Keratinocyte (primary cell): ENCODE measurements at regions not wholly inside any gene's neighbourhood (a gene's known extent, or its start where the extent isn't known, plus 50 kb on each side); places are given as distances from the start of the nearest gene placed in this dataset.

Experiments used
- DNase-seq: peaks from one replicate; pipeline ENCODE4 v3.0.0-alpha.2; 2011; ENCODE audit warnings: low read depth, missing footprints, low spot score
- FAIRE-seq: peaks from 2 replicates; lab custom pipeline; 2011; peaks lifted over from hg19 to GRCh38; lab: Jason Lieb, UNC
- H2AFZ ChIP-seq: 2 replicates; pipeline ENCODE4 v1.6.0; 2012; ENCODE audit warnings: low read length, control low read depth, inconsistent platforms; ENCODE audit not compliant: control insufficient read depth
- H3K27ac ChIP-seq: 2 replicates; pipeline ENCODE4 v1.5.1; 2011; ENCODE audit warnings: low read length; ENCODE audit not compliant: control insufficient read depth, insufficient read depth
- H3K27me3 ChIP-seq: 3 replicates; pipeline ENCODE4 v1.6.0; 2011; ENCODE audit warnings: low read length; ENCODE audit not compliant: control insufficient read depth, insufficient read depth; ENCODE audit errors: extremely low read depth
- H3K36me3 ChIP-seq, 2 experiments: 2 replicates in 1 of 2; 3 replicates in 1 of 2; pipeline ENCODE4 v1.5.1; 2011; ENCODE audit warnings: low read length in 2 of 2, mild to moderate bottlenecking in 1 of 2; ENCODE audit not compliant: control insufficient read depth in 2 of 2, insufficient read depth in 2 of 2; ENCODE audit errors: extremely low read depth in 1 of 2
- H3K4me1 ChIP-seq: 3 replicates; pipeline ENCODE4 v1.5.1; 2011; ENCODE audit warnings: low read length; ENCODE audit not compliant: control insufficient read depth, insufficient read depth; ENCODE audit errors: extremely low read depth
- H3K4me2 ChIP-seq: 3 replicates; pipeline ENCODE4 v1.6.0; 2011; ENCODE audit warnings: low read depth, low read length; ENCODE audit not compliant: control insufficient read depth, insufficient read depth; ENCODE audit errors: extremely low read depth
- H3K4me3 ChIP-seq, 3 experiments: fragments of 200-600 bp in 1 of 3; sonication (generic) in 1 of 3; 2 replicates in 2 of 3; 3 replicates in 1 of 3; pipeline ENCODE4 v1.5.1; 2011 to 2016; ENCODE audit warnings: low read length in 3 of 3, mild to moderate bottlenecking in 3 of 3, control low read depth in 2 of 3, inconsistent platforms in 1 of 3, low read depth in 1 of 3, mixed read lengths in 1 of 3, mixed run types in 1 of 3, moderate library complexity in 1 of 3; ENCODE audit not compliant: control insufficient read depth in 2 of 3, insufficient read depth in 2 of 3; ENCODE audit errors: extremely low read depth in 1 of 3
- H3K79me2 ChIP-seq: 2 replicates; pipeline ENCODE4 v1.6.0; 2012; ENCODE audit warnings: low read length; ENCODE audit not compliant: control insufficient read depth, insufficient read depth
- H3K9ac ChIP-seq: 3 replicates; pipeline ENCODE4 v1.6.0; 2011; ENCODE audit warnings: low read length; ENCODE audit not compliant: control insufficient read depth, insufficient read depth; ENCODE audit errors: extremely low read depth
- H3K9me1 ChIP-seq: 3 replicates; pipeline ENCODE4 v1.6.0; 2011; ENCODE audit warnings: low read length; ENCODE audit not compliant: control insufficient read depth, insufficient read depth; ENCODE audit errors: extremely low read depth
- H3K9me3 ChIP-seq: 2 replicates; pipeline ENCODE4 v1.5.1; 2012; ENCODE audit warnings: low read depth, low read length; ENCODE audit not compliant: control insufficient read depth
- H4K20me1 ChIP-seq: 3 replicates; pipeline ENCODE4 v1.6.0; 2011; ENCODE audit warnings: low read length; ENCODE audit not compliant: control insufficient read depth, insufficient read depth; ENCODE audit errors: extremely low read depth
- CTCF ChIP-seq, 3 experiments: IDR thresholded peaks in 1 of 3; conservative IDR thresholded peaks in 1 of 3; optimal IDR thresholded peaks in 1 of 3; 2 replicates in 2 of 3; 3 replicates in 1 of 3; pipeline versions ENCODE3 to v1.5.1; 2011; ENCODE audit warnings: low read length in 3 of 3, mild to moderate bottlenecking in 3 of 3, moderate library complexity in 2 of 3, control low read depth in 1 of 3, inconsistent platforms in 1 of 3; ENCODE audit not compliant: insufficient read depth in 2 of 3; ENCODE audit errors: extremely low read depth in 1 of 3
- EZH2 ChIP-seq: IDR thresholded peaks from one replicate; pipeline ENCODE4 v1.6.1; 2012; ENCODE audit warnings: inconsistent platforms, mild to moderate bottlenecking, low read length, moderate library complexity
- dilution Hi-C: fragments of 300-500 bp; cut with MboI; formaldehyde crosslinking; loops from one replicate; pipeline ENCODE4 v1.7.0; 2020; ENCODE audit warnings: low sequenced_read_pairs; ENCODE audit not compliant: extremely low pct_ligation_motif_present

DNA sequence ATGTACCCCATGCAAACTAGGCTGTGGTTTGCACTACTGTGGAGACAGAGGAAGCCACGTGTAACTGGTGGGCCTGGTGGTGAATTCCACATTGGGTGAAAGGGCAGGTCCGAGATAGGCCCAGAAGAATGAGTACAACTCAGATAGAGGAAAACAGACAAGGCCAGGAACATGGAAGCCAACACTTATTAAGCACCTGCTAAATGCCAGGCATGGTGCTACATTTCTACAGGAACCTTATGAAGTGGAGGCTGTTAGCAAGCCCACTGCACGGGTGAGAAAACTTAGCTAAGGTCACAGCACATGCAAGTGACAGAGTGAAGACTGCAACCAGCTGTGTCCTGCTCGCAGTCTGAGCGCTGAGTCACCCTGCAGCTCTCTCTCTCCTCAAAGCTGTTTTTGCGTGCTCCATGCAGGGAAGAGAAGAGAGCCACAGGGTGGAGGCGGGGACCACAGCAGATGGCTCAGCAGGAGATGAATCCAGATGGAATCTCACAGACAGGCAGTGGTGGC is 65.5 kb upstream of the SPTLC1 start:
- Histone ChIP-seq H3K36me3 (no peaks in the 10 kb centered on the region), H3K4me3 (no peak overlapping the region), H3K4me2 (no peak overlapping the region), H3K4me1 (no peaks in the 10 kb centered on the region), H4K20me1 (no peaks in the 10 kb centered on the region), H3K9ac (no peak overlapping the region), H2AFZ (no peak overlapping the region), H3K9me3 (no peaks in the 10 kb centered on the region), H3K9me1 (no peaks in the 10 kb centered on the region), H3K79me2 (no peaks in the 10 kb centered on the region), H3K27ac (no peak overlapping the region), H3K27me3 (no peaks in the 10 kb centered on the region)
- DNase-seq, result no peak
- FAIRE-seq, result no peak
- dilution Hi-C loops, result no loop called here
- no peak for TF ChIP-seq CTCF (optimal IDR thresholded peaks at IDR 0.05 in 1 of 3, IDR thresholded peaks at IDR 0.05 in 1 of 3, conservative IDR thresholded peaks at IDR 0.05 in 1 of 3; ENCODE audit: extremely low read depth in 1 of 3, insufficient read depth in 2 of 3, low read length in 3 of 3)
- no peak for TF ChIP-seq EZH2

DNA sequence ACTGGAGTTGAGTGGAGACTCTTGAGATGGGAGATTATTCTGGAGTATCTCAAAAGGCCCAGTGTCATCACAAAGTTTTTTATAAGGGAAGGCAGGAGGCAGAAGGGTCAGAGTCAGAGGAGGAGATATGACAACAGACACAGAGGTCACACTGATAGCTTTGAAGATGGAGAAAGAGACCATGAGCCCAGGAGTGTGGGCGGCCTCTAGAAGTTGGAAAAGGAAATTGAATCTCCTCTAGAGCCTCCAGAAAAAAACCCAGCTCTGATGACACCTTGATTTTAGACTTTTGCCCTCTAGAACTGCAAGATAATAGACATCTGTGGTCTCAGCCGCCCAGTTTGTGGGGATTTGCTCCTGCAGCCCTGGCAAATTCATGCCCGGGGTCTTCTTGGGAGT is 64.8 kb upstream of the SPTLC1 start:
- TF ChIP-seq EZH2, result no peak
- TF ChIP-seq CTCF (optimal IDR thresholded peaks at IDR 0.05 in 1 of 3, IDR thresholded peaks at IDR 0.05 in 1 of 3, conservative IDR thresholded peaks at IDR 0.05 in 1 of 3; ENCODE audit: extremely low read depth in 1 of 3, insufficient read depth in 2 of 3, low read length in 3 of 3), result no peak
- no peak for DNase-seq
- dilution Hi-C loops, result no loop called here

More for the DNA sequence above, 64.8 kb upstream of the SPTLC1 start:
- FAIRE-seq, result no peak
- Histone ChIP-seq H3K4me3 (no peak overlapping the region), H3K27ac (no peak overlapping the region), H3K27me3 (no peaks in the 10 kb centered on the region), H3K4me2 (no peak overlapping the region), H3K4me1 (no peaks in the 10 kb centered on the region), H3K9me3 (no peaks in the 10 kb centered on the region), H3K79me2 (no peaks in the 10 kb centered on the region), H2AFZ (no peak overlapping the region), H3K36me3 (no peaks in the 10 kb centered on the region), H3K9ac (no peak overlapping the region), H3K9me1 (no peaks in the 10 kb centered on the region), H4K20me1 (no peaks in the 10 kb centered on the region)
